ENCODE measurements at regions not wholly inside any gene's neighbourhood (a gene's known extent, or its start where the extent isn't known, plus 50 kb on each side); places are given as distances from the start of the nearest gene placed in this dataset.
A peak's percentile ranks its signal among the peaks of the same experiment; 100 is the strongest.

DNA sequence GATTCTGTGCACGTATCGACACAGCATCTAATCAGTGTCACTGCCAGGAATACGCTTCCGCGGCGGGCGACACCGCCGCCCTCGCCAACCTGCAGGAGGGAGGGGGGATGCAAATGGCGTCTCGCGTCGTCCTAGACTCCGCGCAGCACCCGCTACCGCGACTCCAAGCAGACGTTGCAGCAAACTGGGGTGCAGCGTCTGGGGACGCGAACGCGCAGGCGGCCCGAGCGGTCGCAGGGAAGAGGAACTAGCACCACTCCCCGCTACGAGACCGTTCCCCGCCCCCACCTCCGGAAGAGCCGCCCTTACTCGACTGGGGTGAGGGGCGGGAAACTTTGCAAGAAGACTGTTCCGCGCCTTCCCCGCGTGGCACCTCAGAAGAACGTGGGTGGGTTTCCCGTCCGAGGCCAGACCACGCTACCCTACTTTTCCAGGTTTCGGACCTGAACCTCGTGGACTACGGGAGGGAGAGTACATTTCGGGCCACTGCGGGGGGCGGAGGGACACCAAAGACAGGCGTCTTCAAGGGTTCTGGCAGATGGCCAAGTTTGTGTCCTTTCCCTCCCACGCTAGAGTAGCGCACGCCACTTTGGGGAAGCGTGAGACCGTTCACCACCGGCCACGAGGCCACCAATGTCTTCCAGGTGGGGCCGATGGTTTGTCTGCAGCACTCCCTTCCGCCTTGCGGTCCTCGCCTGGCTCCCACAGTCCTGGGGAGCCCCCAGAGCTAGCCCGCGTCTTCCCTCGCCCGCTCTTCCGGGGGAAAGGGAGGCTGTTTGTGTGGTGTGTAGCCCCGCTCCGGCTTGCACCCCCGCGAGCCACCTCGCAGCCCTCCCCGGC, 78.0 kb upstream of the BCOR start:
- DNase-seq: peak; percentile 38 to 68 (median 55)

DNA sequence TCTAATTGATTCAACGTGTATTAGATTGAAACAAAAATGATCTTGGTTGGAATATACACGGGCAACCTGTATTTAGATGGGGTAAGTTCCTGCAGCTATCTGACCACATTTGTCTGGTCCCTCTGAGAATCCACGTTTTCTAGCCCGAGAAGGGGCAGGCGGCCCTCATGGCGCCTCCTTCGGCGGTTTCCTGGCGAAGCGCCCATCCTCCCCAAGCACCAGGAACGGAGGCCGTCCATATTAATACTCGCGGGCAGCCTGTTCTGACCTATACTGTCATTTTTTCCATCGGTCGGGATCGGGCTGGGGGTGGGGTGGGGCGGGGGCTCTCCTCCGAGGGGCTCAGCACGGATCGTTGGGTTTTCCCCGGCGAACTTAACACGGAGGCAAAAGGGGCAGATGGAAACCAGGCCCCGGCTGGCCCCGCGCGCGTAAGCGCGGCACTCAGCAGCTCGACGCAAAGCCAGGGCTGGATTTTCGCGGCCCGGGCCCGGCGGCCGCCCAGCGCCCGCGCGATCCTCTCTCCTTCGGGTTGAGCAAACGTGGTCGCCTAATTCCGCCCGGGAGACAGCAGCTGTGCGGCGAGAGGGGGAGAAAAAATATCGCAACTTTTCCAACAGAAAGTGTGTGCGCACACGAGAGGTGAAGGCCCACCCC, 77.2 kb upstream of the BCOR start:
- no peak for DNase-seq

DNA sequence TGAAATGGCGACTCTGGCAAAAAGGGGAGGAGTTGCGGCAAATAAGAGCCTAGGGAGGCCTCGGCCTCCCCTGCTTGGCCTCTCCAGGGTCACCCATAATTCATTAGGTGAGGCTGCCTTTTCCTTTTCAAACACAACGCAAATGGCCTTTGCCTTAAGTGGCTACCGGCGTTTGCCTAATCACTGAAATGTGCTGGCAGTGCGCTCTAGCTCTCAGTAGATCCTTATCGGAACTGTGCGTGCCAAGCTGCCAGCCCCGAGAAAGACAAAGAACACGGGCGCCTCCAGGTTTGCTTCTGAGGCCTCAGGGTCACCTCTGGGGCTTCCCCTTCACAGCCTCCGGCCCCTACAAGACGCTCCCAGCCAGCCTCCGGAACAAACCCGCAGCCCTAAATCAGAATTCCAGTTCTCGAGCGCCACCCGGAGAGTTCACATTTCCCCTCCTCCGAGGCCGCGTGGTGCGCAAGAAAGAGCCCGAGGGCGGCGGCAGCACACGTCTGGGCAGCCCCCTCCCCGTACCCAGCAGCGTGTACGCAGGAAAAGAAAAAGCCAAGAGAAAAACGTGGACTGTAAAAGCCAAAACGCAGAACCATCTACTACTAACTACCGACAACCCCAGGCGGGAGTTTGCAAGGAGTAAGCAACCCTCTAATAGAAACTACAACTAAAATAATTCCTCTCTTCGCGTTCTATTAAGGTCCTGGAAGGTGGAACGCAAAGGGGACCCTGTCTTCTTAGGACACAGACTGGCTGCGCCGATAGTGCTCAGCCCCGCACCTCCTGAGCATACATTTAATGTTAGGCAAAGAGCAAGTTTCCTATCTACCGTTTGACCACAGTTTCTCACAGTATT, 76.5 kb upstream of the BCOR start:
- DNase-seq: peak in 2 of 4 experiments; percentile 28 to 34

DNA sequence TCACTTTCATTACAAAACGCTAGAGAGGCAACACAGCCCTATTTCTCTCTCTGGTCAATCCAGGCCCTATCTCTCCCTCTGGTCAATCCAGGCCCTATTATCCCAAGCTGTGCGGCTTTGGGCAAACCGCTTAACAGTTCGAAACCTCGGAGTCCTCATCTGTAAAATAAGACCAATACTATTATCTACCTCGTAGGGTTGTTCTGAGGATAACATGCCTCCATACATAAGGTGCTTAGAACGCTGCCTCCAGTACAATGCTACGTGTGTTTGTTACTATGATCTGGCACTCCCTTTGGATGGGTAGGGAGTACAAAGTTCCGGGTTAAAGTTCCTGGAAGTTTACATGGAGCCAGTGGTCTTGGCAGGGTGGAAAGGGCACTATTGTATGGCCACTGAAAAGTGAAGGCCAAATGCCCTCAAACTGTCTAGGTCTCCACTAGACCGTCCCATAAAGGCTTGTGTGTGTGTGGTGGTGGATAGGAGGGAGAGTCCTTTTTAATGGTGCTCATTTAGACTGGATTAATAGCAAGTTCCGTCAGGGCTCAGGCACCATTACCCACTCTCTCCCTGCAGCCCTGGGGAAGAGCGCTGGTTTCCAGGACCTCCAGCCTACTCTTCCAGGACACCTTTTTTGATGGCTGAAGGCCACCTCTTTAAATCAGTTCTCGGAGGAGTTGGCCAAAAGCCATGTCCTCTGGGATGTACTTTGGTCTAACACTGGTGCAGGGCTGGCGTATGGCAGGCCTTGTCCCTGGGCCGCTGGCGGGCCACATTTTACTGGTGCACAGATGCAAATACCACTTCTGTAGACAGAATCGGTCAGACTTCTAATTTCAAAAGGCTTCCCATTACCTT, 75.6 kb upstream of the BCOR start:
- DNase-seq: no peak

DNA sequence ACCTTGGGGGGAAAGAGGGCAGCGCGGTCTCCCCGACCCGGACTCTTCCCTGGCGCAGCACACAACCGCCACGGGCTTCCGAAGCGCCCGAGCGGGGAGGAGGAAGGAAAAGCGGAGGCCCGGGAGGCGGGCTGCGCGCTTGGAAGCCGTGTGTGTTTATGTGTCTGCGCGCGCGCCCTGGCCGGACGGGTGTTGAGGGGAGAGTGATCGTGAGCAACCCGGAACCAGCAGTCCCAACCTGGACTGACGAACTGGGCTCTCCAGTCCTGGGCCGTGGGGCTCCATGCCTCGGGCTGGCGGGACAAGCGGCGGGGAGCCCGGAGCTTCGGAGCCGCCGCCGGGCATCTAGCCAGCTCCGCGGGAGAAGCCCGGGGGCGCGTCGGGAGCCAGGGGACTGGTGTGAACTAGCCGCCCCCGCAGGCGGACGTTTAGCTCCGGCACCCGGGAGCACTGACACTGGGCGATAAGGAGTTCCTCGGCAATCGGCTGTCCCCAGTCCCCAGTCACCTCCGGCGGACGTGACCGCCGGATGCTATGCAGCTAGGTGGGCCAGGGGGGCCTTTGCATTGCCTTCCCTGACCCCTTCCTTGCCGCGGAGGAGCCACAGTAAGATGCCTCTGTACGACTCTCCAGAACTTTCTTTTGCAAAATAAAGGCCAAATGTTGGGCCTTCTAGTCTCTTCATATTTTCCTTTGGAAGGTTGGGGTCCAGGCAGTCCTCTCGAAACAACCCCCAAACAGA, 74.8 kb upstream of the BCOR start:
- DNase-seq: peak in 1 of 4 experiments; percentile 20

DNA sequence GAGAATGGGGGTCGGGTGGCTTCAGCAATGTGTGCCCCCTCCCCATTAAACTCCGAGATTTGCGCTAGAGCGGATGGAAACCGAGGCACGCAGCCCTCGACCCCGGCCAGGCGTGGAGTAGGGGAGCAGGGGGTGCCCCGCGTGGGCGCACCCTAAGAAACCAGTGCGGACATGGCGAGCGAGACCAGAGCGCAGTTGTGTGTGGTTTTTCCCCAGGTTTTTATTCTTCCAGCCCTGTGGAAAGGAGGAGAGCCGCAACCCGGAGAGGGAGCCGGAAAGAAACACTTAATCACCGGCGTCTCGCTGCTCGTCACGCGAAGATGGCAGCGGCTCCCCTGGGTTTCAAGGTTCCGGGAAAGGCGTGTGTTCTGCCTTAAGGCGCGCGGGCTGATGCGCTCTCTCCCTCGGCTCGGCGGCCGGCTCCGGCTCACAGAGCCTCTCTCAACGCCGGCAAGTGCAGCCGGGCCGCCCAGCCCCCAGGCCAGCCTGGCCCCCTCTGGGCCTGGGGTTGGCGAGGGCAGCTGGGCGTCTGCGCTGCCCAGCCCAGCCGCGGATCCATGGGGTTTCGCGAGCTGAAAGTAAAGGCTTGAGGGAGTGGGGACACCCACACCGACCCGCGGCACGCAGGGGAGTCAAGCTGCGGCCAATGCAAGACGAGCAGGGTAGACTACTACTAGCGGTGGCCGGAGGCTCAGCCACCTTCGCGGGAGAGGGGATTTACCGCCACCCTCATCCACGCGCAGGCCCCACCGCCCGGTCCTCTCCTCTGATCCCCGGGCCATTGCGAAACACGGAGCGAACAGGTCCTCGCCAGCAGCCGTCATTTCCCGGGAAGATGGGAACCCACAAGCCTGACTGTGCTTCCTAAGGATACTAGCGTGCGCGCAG, 74.0 kb upstream of the BCOR start:
- peak in 1 of 4 experiments; percentile 9 for DNase-seq

DNA sequence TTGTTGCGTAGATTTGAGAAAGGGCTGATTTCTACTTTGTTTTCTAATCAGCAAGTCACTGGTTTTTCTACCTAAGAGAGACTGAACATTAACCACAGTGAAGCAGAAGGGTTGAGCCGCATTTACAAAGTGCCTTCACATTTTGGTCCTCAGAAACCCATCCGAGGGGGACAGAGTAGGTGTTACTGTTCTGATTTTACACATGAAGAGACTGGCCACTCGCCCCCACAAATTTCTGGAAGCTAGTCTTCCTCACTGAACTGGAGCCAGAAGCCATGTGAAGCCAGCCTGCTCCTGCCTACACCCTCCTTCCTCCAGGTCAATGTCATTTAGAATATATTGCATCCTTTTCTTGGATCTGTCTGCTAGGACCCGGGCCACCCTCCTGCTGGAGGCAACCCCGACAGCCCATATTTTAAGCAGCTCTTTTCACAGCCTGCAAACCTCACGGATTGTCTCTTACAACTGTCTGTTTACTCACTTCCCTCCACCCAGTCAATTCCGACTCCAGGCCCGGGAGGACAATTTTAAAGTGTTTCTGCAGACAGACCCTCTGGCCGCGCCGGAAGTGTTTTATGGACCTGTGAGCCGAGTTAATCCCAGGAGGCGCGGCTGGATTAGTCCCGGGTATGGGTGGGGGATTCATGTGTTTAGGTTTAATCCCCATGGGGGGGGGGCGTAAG, 73.2 kb upstream of the BCOR start:
- DNase-seq: no peak

DNA sequence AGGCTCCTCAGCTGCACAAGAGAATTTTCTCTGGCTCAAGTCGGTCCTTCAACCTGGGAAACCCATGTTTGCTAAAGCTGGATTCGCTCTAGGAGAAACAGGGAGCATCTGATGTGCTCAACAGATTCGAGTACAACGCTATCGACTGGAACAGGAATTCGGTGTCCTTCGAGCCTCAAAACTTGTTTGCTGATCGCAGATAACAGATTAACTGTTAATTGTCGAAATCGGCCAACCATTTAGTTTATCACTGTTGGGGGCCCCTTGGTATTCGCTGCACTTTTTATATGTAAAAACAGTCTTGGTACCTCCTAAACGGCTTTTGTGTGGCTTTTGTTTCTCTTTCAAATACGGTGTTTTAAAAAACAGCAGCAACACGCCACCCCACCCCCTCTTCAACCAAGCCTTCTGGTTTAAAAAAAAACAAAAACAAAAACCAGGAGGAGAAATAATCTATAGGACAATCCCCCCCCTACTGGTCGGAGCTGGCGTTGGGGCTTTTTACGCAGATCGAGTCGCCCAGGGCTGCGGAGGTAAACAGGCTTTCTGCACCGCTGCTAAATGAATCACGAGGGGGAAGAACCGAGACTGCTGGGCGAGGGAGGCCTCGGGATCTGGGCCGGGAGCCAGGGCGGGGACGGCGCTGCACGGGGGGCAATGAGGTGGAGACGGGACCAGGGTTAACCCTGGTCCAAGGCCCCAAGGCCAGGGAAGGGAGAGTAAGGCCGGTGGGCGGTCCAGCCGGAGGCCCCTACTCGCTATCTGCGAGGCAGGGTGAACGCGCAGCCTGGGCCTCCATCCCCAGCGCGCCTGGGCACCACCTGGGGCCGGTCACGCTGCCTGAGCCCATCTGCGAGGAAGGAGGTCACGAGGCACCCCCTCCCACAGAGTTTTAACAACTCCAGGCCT, 71.7 kb upstream of the BCOR start:
- peak; percentile 32 to 61 (median 56) for DNase-seq

DNA sequence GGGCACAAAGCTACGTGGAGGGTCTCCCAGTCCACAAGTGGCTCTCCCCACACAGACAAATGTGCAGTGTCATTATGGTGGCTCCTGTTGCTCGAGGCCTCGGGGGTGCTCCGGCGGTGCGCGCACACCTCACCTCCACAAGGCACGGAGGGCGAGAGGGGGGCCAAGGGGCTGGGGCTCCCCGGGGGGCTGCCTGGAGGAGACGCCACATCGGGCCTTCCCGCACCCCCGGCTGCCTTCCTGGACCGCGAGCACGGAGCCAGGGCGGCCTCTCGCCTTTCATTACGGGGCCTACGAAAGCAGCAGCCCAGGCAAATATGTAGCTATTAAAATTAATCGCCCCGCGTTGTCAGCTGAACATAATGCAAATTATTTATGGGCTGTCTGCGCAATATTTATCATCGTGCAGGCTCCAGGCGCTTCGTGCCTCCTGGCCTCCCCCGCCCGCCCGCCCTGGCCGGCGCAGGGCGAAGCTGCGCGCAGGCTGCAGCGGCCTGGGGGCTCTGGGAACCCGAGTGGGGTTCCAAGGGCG, 70.8 kb upstream of the BCOR start:
- no peak for DNase-seq

DNA sequence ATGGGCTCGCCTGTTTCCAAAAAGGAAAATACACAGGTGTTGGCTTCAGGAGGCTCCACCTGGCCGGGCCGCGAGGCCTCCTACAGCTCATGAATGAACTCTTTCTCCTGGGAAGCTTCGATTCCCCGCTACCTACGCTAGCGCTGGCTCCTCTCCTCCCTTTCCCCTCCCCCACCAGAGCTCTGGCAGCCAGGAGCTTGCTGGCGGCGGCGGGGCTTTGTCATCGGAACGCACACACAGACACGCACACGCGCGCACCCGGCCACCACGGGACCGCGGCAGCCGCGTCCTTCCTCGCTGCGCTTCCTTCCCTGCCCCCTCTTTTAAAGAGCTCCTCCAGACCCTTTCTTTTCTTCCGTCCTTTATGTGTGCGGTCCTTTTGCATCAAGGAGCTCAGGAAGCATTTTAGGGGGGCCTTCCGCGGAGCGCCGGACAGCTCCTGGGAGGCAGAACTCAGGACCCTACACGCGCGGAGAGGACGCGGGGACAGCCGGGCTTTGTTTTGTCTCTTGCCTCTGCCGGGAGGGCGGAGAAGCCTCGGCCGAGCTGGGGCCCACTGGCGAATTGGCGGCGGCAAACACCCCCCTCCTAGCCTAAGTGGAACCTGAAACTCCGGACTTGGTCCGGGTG, 70.2 kb upstream of the BCOR start:
- DNase-seq: no peak

DNA sequence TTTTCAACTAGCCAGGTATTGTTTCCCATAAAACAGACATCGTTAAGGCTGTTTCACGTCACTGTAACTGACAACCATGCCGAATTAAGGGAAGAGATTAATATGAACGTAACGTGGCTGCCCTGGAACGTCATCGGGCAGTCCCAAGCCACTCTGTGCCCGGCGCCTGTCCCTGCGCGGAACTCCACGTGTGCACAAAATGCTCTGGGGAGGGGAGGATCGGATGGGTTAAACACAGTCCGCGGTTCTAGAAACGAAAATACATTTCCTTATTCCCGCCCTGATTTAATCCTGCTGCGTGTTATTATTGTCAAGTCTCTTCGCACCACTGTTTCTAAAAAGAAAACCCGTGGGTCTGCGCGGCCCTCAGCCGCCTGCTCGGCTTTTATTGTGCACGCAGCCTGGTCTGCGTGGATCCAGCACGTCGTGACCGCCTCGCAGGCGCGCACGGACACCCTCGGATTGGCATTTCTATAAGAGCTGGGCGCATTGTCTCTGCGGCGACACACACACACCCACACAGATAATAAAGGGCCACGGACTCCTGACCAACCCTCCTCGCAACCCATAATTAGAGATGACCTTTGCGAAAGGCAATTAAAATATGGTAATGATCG, 69.6 kb upstream of the BCOR start:
- no peak for DNase-seq

DNA sequence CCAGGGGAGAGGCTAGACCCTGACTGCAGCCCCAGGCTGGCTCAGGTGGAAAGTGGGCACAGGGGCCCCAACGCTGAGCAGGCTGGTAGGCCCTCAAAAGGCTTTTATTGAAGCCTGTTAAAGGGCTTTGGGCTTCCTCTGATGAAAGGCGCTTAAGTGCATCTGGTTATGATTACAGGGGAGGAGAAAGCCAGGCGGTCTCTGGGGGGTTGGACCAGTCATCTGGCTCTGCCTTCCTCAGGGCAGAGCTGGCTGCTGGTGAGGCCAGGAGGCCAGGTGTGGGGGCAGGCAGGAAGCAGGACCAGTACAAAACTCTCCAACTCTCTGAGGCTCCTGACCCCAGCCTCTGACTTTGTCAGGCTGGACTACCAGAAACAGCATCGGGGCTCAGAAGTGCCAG, 68.8 kb upstream of the BCOR start:
- no peak for DNase-seq

DNA sequence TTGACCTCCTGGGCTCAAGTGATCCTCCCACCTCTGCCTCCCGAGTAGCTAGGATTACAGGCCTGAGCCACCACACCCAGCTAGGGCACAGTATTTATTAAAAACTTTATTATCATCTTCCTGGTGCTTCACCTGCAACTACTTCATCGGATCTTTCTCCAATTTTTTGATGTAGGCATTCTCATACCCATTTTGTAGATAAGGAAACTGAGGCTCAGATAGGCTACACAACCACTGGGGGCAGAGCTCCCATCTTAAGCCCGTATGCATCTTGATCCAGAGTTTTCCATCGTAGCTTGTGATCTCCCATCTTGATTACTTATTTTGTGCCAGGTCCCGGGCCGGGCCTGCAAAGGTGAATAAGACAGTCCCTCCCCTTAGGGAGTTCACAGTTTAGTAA, 68.1 kb upstream of the BCOR start:
- no peak for DNase-seq

DNA sequence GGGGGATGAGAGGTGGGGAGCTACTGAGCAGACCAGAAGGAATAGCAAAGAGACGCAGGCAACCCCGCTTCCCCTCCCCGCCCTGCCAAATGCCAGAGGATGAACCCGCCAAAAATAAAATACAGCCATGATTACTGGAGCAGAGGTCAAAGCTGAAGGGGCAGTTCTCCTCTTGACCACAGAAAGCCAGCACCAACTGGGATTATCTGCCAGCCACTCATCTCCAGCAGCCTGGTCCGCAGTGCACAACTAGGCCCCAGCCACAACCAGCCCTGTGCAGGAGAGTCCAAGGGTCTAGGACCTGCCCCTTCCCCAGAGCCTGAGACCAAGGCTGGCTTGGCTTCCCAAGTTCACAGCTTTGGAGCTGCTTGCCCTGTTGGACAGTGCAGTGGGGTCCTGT, 67.4 kb upstream of the BCOR start:
- DNase-seq: no peak

DNA sequence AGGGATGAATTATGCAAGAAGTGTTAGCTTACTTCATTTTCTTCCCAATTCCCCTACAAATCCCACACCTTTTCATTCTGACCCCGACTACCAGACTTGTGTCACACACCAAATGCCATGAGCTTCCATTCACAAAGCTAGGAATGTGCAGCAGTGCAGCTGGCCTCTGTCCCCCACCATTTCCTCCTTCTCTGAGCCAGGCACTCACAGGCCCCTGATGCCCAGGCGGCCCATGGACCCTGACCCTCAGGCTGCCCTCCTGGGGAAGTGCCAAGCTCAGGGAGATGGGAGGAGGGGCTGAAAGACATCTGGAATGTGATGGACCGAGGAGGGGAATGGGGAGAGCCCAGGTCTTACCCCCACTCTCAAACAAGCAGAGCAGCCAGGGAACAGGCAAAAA, 67.0 kb upstream of the BCOR start:
- DNase-seq: no peak

DNA sequence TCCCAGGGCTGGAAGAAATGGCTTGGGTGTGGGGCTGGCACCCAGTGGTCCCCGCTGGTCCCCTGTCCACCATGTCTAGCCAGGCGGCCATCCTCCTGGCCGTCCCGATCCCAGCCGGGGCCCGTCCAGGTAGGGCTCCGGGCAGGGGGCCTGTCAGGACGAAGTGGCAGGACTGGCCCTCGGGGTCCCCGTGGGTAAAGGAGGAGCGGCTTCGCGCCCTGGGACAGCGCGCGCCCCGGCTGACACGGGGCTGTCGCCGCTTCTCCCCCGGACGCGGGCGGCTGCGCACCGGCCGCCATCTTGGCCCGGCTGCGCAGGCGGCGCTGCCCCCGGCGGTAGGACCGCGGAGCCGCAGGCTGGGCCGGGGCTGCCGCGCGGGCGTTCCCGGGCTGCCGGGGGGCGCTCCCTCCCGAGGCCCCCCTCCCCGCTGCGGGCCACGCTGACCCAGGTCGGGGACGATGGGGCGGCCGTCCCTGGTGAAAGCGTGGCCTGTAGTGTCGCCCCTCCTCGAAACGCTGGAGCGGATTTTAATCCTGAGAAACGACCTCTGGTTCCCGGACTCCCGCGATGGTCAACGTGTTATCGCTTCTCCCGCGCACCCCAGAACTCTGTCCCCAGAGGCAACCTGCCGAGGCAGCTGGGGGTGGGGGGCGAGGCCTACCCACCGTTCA, 60.4 kb upstream of the BCOR start:
- peak in 2 of 4 experiments; percentile 20 to 24 for DNase-seq

Data from activated CD4-positive, CD25-positive, alpha-beta regulatory T cell (primary cell).